ENCODE measurements at regions not wholly inside any gene's neighbourhood (a gene's known extent, or its start where the extent isn't known, plus 50 kb on each side); places are given as distances from the start of the nearest gene placed in this dataset.

GRCh38 chr3:117010318-117010717 is 300.7 kb downstream of the TUSC7 start:
- no peak for DNase-seq (ENCODE audit: low read depth)
- TF ChIP-seq POLR2A (IDR thresholded peaks at IDR 0.05; ENCODE audit: extremely low read depth, insufficient read length) (no peak), CTCF (IDR thresholded peaks at IDR 0.05; ENCODE audit: low read depth, low read length) (no peak), MYC (IDR thresholded peaks at IDR 0.05; ENCODE audit: low read depth, low read length) (no peak)
- H3K4me3 ChIP-seq (ENCODE audit: low read depth, low read length), result no peak overlapping the region

GRCh38 chr3:117011687-117012250 is 302.2 kb downstream of the TUSC7 start:
- TF ChIP-seq CTCF (IDR thresholded peaks at IDR 0.05; ENCODE audit: low read depth, low read length), result no peak
- no peak for TF ChIP-seq POLR2A (IDR thresholded peaks at IDR 0.05; ENCODE audit: extremely low read depth, insufficient read length)
- no peak for TF ChIP-seq MAX (IDR thresholded peaks at IDR 0.05; ENCODE audit: low read depth, low read length)
- no peak for TF ChIP-seq MYC (IDR thresholded peaks at IDR 0.05; ENCODE audit: low read depth, low read length)
- peak; percentile 1 for DNase-seq (ENCODE audit: low read depth)
- no peak overlapping the region for H3K4me3 ChIP-seq (ENCODE audit: low read depth, low read length)

GRCh38 chr3:117016378-117016777 is 306.8 kb downstream of the TUSC7 start:
- TF ChIP-seq MYC (IDR thresholded peaks at IDR 0.05; ENCODE audit: low read depth, low read length), result no peak
- TF ChIP-seq CTCF (IDR thresholded peaks at IDR 0.05; ENCODE audit: low read depth, low read length), result no peak
- TF ChIP-seq POLR2A (IDR thresholded peaks at IDR 0.05; ENCODE audit: extremely low read depth, insufficient read length), result no peak
- TF ChIP-seq MAX (IDR thresholded peaks at IDR 0.05; ENCODE audit: low read depth, low read length), result no peak
- DNase-seq (ENCODE audit: low read depth), result no peak
- no peak overlapping the region for H3K4me3 ChIP-seq (ENCODE audit: low read depth, low read length)

GRCh38 chr3:117017135-117017894 is 307.7 kb downstream of the TUSC7 start:
- TF ChIP-seq MYC (IDR thresholded peaks at IDR 0.05; ENCODE audit: low read depth, low read length) (no peak), MAX (IDR thresholded peaks at IDR 0.05; ENCODE audit: low read depth, low read length) (no peak), CTCF (IDR thresholded peaks at IDR 0.05; ENCODE audit: low read depth, low read length) (no peak), POLR2A (IDR thresholded peaks at IDR 0.05; ENCODE audit: extremely low read depth, insufficient read length) (no peak)
- no peak for DNase-seq (ENCODE audit: low read depth)
- H3K4me3 ChIP-seq (ENCODE audit: low read depth, low read length), result no peak overlapping the region

- DNase-seq (ENCODE audit: low read depth), result no peak
- no peak overlapping the region for H3K4me3 ChIP-seq (ENCODE audit: low read depth, low read length)
- TF ChIP-seq CTCF (IDR thresholded peaks at IDR 0.05; ENCODE audit: low read depth, low read length), result no peak
- no peak for TF ChIP-seq MYC (IDR thresholded peaks at IDR 0.05; ENCODE audit: low read depth, low read length)
- no peak for TF ChIP-seq MAX (IDR thresholded peaks at IDR 0.05; ENCODE audit: low read depth, low read length)
- TF ChIP-seq POLR2A (IDR thresholded peaks at IDR 0.05; ENCODE audit: extremely low read depth, insufficient read length), result no peak
Observed at GRCh38 chr3:117018655-117019054, 309.1 kb downstream of the TUSC7 start.
